ENCODE measurements at regions not wholly inside any gene's neighbourhood (a gene's known extent, or its start where the extent isn't known, plus 50 kb on each side); places are given as distances from the start of the nearest gene placed in this dataset.
"Not testable (repeated sequence)": the region's sequence is repeated elsewhere in the genome, so short reads cannot be mapped to it uniquely, and the experiment has no call there.

DNA sequence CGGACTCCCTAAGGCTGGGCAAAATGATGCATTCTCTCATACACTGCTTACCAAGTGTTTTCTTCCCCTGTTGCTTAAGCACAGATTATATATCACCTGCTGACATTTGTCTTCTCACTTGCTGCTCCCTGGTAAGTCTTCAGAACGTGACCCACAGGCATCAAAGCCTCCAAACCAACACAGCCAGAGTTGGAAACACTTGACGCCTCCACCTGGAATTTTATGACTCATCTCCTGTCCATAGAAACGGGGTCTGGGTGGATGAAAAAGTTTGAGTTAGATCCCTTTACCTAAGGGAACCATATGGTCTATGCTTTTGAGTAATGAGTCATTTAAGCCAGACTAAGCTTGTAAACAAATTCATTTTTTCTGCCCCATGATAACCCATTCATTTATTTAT lies 251.6 kb downstream of the USP46 start:
- no peak overlapping the region for H3K4me2 ChIP-seq (ENCODE audit: insufficient read depth, low read length)
- DNase-seq (no peak), ATAC-seq (ENCODE audit: insufficient read depth, low read depth) (no peak)
- TF ChIP-seq, protein P1, sequence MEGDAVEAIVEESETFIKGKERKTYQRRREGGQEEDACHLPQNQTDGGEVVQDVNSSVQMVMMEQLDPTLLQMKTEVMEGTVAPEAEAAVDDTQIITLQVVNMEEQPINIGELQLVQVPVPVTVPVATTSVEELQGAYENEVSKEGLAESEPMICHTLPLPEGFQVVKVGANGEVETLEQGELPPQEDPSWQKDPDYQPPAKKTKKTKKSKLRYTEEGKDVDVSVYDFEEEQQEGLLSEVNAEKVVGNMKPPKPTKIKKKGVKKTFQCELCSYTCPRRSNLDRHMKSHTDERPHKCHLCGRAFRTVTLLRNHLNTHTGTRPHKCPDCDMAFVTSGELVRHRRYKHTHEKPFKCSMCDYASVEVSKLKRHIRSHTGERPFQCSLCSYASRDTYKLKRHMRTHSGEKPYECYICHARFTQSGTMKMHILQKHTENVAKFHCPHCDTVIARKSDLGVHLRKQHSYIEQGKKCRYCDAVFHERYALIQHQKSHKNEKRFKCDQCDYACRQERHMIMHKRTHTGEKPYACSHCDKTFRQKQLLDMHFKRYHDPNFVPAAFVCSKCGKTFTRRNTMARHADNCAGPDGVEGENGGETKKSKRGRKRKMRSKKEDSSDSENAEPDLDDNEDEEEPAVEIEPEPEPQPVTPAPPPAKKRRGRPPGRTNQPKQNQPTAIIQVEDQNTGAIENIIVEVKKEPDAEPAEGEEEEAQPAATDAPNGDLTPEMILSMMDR (IDR thresholded peaks at IDR 0.05; ENCODE audit: borderline replicate concordance, extremely low read depth, low read length, poor library complexity, severe bottlenecking), result no peak
- no peak for TF ChIP-seq EZH2 (IDR thresholded peaks at IDR 0.05; ENCODE audit: borderline replicate concordance, low read depth, low read length, severe bottlenecking)
- no peaks in the 10 kb centered on the region for H3K79me2 ChIP-seq (ENCODE audit: insufficient read depth, low read length)
- H3K9ac ChIP-seq (ENCODE audit: low read depth, low read length), result no peak overlapping the region
- no peaks in the 10 kb centered on the region for H3K4me1 ChIP-seq (ENCODE audit: insufficient read depth, low read length)
- H3K27ac ChIP-seq (ENCODE audit: low read length), result no peak overlapping the region
- no peak overlapping the region for H3K4me3 ChIP-seq (ENCODE audit: low read depth in 1 of 2, low read length in 2 of 2)
- H3K27me3 ChIP-seq (ENCODE audit: insufficient read depth, low read length, poor library complexity), result no peaks in the 10 kb centered on the region
- H3K36me3 ChIP-seq (ENCODE audit: insufficient read depth, low read length), result no peaks in the 10 kb centered on the region
- H3K9me3 ChIP-seq (ENCODE audit: insufficient read depth, low read length, severe bottlenecking), result peaks cover 4% of the 10 kb centered on the region
- no peaks in the 10 kb centered on the region for H4K20me1 ChIP-seq (ENCODE audit: insufficient read depth, low read length)
- H2AFZ ChIP-seq (ENCODE audit: low read depth, low read length), result no peak overlapping the region

DNA sequence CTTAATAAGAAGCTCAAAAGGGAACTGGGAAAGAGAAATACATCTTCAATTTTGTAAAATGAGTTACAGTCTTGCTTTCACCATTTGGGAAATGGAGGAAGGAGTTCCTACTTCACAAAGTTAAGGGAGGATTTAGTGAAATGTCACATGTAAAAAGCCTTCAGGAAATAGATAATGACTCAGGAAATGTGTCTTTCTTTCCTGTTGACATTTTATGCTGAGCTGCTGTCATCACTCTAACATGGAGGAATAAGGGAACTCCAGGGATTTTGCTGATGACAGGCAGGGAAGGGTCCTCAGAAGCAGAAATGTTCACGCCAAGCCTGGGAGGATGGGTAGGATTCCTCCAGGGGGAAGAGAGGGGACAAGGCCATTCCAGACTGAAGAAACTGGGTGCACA lies 251.1 kb downstream of the USP46 start:
- H2AFZ ChIP-seq (ENCODE audit: low read depth, low read length), result no peak overlapping the region
- H3K36me3 ChIP-seq (ENCODE audit: insufficient read depth, low read length), result no peaks in the 10 kb centered on the region
- ATAC-seq (ENCODE audit: insufficient read depth, low read depth), result no peak

DNA sequence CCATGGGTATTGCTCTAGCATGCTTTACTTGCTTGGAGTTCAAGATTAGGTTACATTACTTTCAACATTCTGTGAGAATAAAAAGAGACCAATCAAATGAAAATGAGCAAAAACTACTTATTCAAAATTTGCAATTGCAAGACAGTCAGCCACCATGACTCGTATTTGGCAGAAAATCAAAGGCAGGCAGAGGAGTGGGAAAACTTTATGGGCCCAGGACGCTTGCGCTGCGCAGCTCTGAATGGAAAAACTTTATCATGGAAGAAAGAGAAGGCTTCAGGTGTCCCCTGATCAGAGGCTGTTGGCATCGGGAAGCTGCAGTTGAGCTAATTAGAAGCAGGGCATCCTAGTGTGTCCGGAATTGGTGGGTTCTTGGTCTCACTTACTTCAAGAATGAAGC lies 250.6 kb downstream of the USP46 start:
- no peak for DNase-seq
- H3K9me3 ChIP-seq (ENCODE audit: insufficient read depth, low read length, severe bottlenecking), result peaks cover 4% of the 10 kb centered on the region
- TF ChIP-seq, protein P1 (IDR thresholded peaks at IDR 0.05; ENCODE audit: borderline replicate concordance, extremely low read depth, low read length, poor library complexity, severe bottlenecking), result no peak
- no peak for TF ChIP-seq EZH2 (IDR thresholded peaks at IDR 0.05; ENCODE audit: borderline replicate concordance, low read depth, low read length, severe bottlenecking)
- no peak overlapping the region for H2AFZ ChIP-seq (ENCODE audit: low read depth, low read length)
- no peaks in the 10 kb centered on the region for H3K79me2 ChIP-seq (ENCODE audit: insufficient read depth, low read length)
- ATAC-seq (ENCODE audit: insufficient read depth, low read depth), result no peak
- H3K4me3 ChIP-seq (ENCODE audit: low read depth in 1 of 2, low read length in 2 of 2), result no peak overlapping the region
- H4K20me1 ChIP-seq (ENCODE audit: insufficient read depth, low read length), result no peaks in the 10 kb centered on the region
- no peak overlapping the region for H3K4me2 ChIP-seq (ENCODE audit: insufficient read depth, low read length)
- no peak overlapping the region for H3K9ac ChIP-seq (ENCODE audit: low read depth, low read length)
- no peaks in the 10 kb centered on the region for H3K4me1 ChIP-seq (ENCODE audit: insufficient read depth, low read length)
- H3K27ac ChIP-seq (ENCODE audit: low read length), result no peak overlapping the region
- H3K27me3 ChIP-seq (ENCODE audit: insufficient read depth, low read length, poor library complexity), result no peaks in the 10 kb centered on the region
- no peaks in the 10 kb centered on the region for H3K36me3 ChIP-seq (ENCODE audit: insufficient read depth, low read length)

More for the DNA sequence above, 251.1 kb downstream of the USP46 start:
- Histone ChIP-seq H3K4me2 (ENCODE audit: insufficient read depth, low read length) (no peak overlapping the region), H3K79me2 (ENCODE audit: insufficient read depth, low read length) (no peaks in the 10 kb centered on the region), H3K9ac (ENCODE audit: low read depth, low read length) (no peak overlapping the region), H3K27me3 (ENCODE audit: insufficient read depth, low read length, poor library complexity) (no peaks in the 10 kb centered on the region), H3K4me1 (ENCODE audit: insufficient read depth, low read length) (no peaks in the 10 kb centered on the region), H3K27ac (ENCODE audit: low read length) (no peak overlapping the region), H3K4me3 (ENCODE audit: low read depth in 1 of 2, low read length in 2 of 2) (no peak overlapping the region), H3K9me3 (ENCODE audit: insufficient read depth, low read length, severe bottlenecking) (peaks cover 4% of the 10 kb centered on the region), H4K20me1 (ENCODE audit: insufficient read depth, low read length) (no peaks in the 10 kb centered on the region)
- TF ChIP-seq EZH2 (IDR thresholded peaks at IDR 0.05; ENCODE audit: borderline replicate concordance, low read depth, low read length, severe bottlenecking), result no peak
- TF ChIP-seq, protein P1 (IDR thresholded peaks at IDR 0.05; ENCODE audit: borderline replicate concordance, extremely low read depth, low read length, poor library complexity, severe bottlenecking), result no peak
- no peak for DNase-seq

DNA sequence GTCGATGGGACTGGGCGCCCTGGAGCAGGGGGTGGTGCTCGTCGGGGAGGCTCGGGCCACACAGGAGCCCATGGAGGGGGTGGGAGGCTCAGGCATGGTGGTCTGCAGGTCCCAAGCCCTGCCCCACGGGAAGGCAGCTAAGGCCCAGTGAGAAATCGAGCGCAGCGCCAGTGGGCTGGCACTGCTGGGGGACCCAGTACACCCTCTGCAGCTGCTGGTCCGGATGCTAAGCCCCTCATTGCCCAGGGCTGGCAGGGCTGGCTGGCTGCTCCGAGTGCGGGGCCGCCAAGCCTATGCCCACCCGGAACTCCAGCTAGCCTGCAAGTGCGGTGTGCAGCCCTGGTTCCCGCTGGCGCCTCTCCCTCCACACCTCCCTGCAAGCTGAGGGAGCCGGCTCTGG lies 249.3 kb downstream of the USP46 start:
- not testable (repeated sequence) for H3K4me1 ChIP-seq (ENCODE audit: insufficient read depth, low read length); H3K9me3 ChIP-seq (ENCODE audit: insufficient read depth, low read length, severe bottlenecking); H3K4me3 ChIP-seq (ENCODE audit: low read depth in 1 of 2, low read length in 2 of 2); ATAC-seq (ENCODE audit: insufficient read depth, low read depth); DNase-seq; H2AFZ ChIP-seq (ENCODE audit: low read depth, low read length); H3K27ac ChIP-seq (ENCODE audit: low read length); H3K27me3 ChIP-seq (ENCODE audit: insufficient read depth, low read length, poor library complexity); H4K20me1 ChIP-seq (ENCODE audit: insufficient read depth, low read length); H3K4me2 ChIP-seq (ENCODE audit: insufficient read depth, low read length); H3K36me3 ChIP-seq (ENCODE audit: insufficient read depth, low read length); H3K9ac ChIP-seq (ENCODE audit: low read depth, low read length); H3K79me2 ChIP-seq (ENCODE audit: insufficient read depth, low read length)

Data from DND-41 (cell line).